NCI-H1436 treated with DMSO at 0.1 percent for 48 hours (cell line): ENCODE measurements at regions not wholly inside any gene's neighbourhood (a gene's known extent, or its start where the extent isn't known, plus 50 kb on each side); places are given as distances from the start of the nearest gene placed in this dataset.

Experiments used
- DNase-seq: peaks from one replicate; lab custom pipeline; 2025; lab: John Stamatoyannopoulos, UW

GRCh38 chr20:63100174-63100925 lies 93.6 kb upstream of the BHLHE23 start:
- DNase-seq, result no peak

GRCh38 chr20:63099456-63100173 lies 92.9 kb upstream of the BHLHE23 start:
- no peak for DNase-seq

- no peak for DNase-seq
These were observed 91.5 kb upstream of the BHLHE23 start for GRCh38 chr20:63098195-63098810.

- DNase-seq, result no peak
These were observed 90.6 kb upstream of the BHLHE23 start for GRCh38 chr20:63097336-63097831.

GRCh38 chr20:63096681-63097335 lies 90.0 kb upstream of the BHLHE23 start:
- no peak for DNase-seq

GRCh38 chr20:63095718-63096654 lies 89.2 kb upstream of the BHLHE23 start:
- DNase-seq, result no peak

- DNase-seq, result no peak
These were observed 88.2 kb upstream of the BHLHE23 start for GRCh38 chr20:63094767-63095499.

- no peak for DNase-seq
These were observed 87.4 kb upstream of the BHLHE23 start for GRCh38 chr20:63093966-63094766.

- no peak for DNase-seq
These were observed 86.0 kb upstream of the BHLHE23 start for GRCh38 chr20:63092660-63093215.

- no peak for DNase-seq
These were observed 85.3 kb upstream of the BHLHE23 start for GRCh38 chr20:63091901-63092659.

GRCh38 chr20:63090682-63091571 lies 84.2 kb upstream of the BHLHE23 start:
- DNase-seq, result no peak

GRCh38 chr20:63090052-63090451 lies 83.3 kb upstream of the BHLHE23 start:
- DNase-seq, result no peak

- no peak for DNase-seq
These were observed 82.5 kb upstream of the BHLHE23 start for GRCh38 chr20:63089051-63089907.

GRCh38 chr20:63087872-63088680 lies 81.3 kb upstream of the BHLHE23 start:
- DNase-seq, result peak; percentile 14

- DNase-seq, result no peak
These were observed 80.6 kb upstream of the BHLHE23 start for GRCh38 chr20:63087236-63087871.
